ENCODE measurements at regions not wholly inside any gene's neighbourhood (a gene's known extent, or its start where the extent isn't known, plus 50 kb on each side); places are given as distances from the start of the nearest gene placed in this dataset.

DNA sequence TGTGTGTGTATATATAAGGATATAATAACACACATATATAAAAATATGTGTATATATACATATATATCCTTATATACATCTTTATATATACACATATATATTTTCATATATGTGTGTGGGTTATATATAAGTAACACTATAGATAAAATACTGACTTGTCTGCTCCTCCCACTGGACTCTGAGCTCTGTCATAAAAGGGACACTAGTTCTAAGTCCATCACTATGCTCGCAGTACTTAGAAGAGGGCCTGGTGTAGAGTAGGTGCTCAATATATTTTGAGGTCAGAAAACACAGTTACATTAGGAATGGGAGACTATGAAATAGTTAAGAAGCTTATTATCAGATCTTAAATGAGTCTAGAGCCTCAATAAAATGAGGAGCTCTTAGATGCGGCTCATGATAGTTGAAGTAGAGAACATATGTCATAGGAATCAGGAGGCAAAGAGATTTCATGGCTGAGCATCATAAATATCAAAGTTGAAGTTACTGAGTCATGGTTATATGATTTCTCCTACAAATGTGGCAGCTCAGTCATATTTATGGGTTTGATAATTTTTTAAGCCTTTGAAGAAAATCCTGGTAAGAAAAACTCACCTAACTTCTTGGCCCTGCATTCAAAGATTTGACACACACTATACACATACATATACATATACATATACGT lies 371.2 kb upstream of the THBS1 start (continued):
- TF ChIP-seq TAF7 (optimal IDR thresholded peaks at IDR 0.05; ENCODE audit: borderline replicate concordance, low read depth, low read length) = no peak
- TF ChIP-seq, protein P1, sequence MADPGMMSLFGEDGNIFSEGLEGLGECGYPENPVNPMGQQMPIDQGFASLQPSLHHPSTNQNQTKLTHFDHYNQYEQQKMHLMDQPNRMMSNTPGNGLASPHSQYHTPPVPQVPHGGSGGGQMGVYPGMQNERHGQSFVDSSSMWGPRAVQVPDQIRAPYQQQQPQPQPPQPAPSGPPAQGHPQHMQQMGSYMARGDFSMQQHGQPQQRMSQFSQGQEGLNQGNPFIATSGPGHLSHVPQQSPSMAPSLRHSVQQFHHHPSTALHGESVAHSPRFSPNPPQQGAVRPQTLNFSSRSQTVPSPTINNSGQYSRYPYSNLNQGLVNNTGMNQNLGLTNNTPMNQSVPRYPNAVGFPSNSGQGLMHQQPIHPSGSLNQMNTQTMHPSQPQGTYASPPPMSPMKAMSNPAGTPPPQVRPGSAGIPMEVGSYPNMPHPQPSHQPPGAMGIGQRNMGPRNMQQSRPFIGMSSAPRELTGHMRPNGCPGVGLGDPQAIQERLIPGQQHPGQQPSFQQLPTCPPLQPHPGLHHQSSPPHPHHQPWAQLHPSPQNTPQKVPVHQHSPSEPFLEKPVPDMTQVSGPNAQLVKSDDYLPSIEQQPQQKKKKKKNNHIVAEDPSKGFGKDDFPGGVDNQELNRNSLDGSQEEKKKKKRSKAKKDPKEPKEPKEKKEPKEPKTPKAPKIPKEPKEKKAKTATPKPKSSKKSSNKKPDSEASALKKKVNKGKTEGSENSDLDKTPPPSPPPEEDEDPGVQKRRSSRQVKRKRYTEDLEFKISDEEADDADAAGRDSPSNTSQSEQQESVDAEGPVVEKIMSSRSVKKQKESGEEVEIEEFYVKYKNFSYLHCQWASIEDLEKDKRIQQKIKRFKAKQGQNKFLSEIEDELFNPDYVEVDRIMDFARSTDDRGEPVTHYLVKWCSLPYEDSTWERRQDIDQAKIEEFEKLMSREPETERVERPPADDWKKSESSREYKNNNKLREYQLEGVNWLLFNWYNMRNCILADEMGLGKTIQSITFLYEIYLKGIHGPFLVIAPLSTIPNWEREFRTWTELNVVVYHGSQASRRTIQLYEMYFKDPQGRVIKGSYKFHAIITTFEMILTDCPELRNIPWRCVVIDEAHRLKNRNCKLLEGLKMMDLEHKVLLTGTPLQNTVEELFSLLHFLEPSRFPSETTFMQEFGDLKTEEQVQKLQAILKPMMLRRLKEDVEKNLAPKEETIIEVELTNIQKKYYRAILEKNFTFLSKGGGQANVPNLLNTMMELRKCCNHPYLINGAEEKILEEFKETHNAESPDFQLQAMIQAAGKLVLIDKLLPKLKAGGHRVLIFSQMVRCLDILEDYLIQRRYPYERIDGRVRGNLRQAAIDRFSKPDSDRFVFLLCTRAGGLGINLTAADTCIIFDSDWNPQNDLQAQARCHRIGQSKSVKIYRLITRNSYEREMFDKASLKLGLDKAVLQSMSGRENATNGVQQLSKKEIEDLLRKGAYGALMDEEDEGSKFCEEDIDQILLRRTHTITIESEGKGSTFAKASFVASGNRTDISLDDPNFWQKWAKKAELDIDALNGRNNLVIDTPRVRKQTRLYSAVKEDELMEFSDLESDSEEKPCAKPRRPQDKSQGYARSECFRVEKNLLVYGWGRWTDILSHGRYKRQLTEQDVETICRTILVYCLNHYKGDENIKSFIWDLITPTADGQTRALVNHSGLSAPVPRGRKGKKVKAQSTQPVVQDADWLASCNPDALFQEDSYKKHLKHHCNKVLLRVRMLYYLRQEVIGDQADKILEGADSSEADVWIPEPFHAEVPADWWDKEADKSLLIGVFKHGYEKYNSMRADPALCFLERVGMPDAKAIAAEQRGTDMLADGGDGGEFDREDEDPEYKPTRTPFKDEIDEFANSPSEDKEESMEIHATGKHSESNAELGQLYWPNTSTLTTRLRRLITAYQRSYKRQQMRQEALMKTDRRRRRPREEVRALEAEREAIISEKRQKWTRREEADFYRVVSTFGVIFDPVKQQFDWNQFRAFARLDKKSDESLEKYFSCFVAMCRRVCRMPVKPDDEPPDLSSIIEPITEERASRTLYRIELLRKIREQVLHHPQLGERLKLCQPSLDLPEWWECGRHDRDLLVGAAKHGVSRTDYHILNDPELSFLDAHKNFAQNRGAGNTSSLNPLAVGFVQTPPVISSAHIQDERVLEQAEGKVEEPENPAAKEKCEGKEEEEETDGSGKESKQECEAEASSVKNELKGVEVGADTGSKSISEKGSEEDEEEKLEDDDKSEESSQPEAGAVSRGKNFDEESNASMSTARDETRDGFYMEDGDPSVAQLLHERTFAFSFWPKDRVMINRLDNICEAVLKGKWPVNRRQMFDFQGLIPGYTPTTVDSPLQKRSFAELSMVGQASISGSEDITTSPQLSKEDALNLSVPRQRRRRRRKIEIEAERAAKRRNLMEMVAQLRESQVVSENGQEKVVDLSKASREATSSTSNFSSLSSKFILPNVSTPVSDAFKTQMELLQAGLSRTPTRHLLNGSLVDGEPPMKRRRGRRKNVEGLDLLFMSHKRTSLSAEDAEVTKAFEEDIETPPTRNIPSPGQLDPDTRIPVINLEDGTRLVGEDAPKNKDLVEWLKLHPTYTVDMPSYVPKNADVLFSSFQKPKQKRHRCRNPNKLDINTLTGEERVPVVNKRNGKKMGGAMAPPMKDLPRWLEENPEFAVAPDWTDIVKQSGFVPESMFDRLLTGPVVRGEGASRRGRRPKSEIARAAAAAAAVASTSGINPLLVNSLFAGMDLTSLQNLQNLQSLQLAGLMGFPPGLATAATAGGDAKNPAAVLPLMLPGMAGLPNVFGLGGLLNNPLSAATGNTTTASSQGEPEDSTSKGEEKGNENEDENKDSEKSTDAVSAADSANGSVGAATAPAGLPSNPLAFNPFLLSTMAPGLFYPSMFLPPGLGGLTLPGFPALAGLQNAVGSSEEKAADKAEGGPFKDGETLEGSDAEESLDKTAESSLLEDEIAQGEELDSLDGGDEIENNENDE (IDR thresholded peaks at IDR 0.05; ENCODE audit: insufficient replicate concordance, low read length) = no peak
- no peak for TF ChIP-seq TEAD4 (IDR thresholded peaks at IDR 0.05; ENCODE audit: low read depth, low read length)
